DND-41 (cell line): ENCODE measurements at regions not wholly inside any gene's neighbourhood (a gene's known extent, or its start where the extent isn't known, plus 50 kb on each side); places are given as distances from the start of the nearest gene placed in this dataset.

Experiments
- CTCF ChIP-seq: IDR thresholded peaks from 2 replicates; pipeline ENCODE4 v1.5.1; 2012; ENCODE audit warnings: borderline replicate concordance, low read length, moderate library complexity, mild to moderate bottlenecking; ENCODE audit not compliant: poor library complexity, severe bottlenecking; ENCODE audit errors: extremely low read depth
- EZH2 ChIP-seq: IDR thresholded peaks from 3 replicates; pipeline ENCODE4 v1.6.1; 2012; ENCODE audit warnings: borderline replicate concordance, low read depth, mild to moderate bottlenecking, moderate library complexity, low read length, inconsistent platforms; ENCODE audit not compliant: severe bottlenecking

- no peak for TF ChIP-seq CTCF
- no peak for TF ChIP-seq EZH2
Observed at GRCh38 chr20:23160536-23161243, 74.6 kb upstream of the CD93 start.
